ENCODE measurements at regions not wholly inside any gene's neighbourhood (a gene's known extent, or its start where the extent isn't known, plus 50 kb on each side); places are given as distances from the start of the nearest gene placed in this dataset.

GRCh38 chr5:4130819-4131218 lies 535.2 kb downstream of the IRX1 start:
- no peak for TF ChIP-seq GATA2 (IDR thresholded peaks at IDR 0.05; ENCODE audit: low read depth, low read length)
- TF ChIP-seq GATA3 (IDR thresholded peaks at IDR 0.05; ENCODE audit: low read depth, low read length) = no peak

GRCh38 chr5:4137781-4138180 lies 542.1 kb downstream of the IRX1 start:
- TF ChIP-seq GATA3 (IDR thresholded peaks at IDR 0.05; ENCODE audit: low read depth, low read length) (no peak), GATA2 (IDR thresholded peaks at IDR 0.05; ENCODE audit: low read depth, low read length) (no peak)

- TF ChIP-seq GATA3 (IDR thresholded peaks at IDR 0.05; ENCODE audit: low read depth, low read length) = no peak
- no peak for TF ChIP-seq GATA2 (IDR thresholded peaks at IDR 0.05; ENCODE audit: low read depth, low read length)
Observed at GRCh38 chr5:4142842-4143241, 547.2 kb downstream of the IRX1 start.

- TF ChIP-seq GATA3 (IDR thresholded peaks at IDR 0.05; ENCODE audit: low read depth, low read length) (no peak), GATA2 (IDR thresholded peaks at IDR 0.05; ENCODE audit: low read depth, low read length) (no peak)
Observed at GRCh38 chr5:4144411-4145007, 548.9 kb downstream of the IRX1 start.

- TF ChIP-seq GATA3 (IDR thresholded peaks at IDR 0.05; ENCODE audit: low read depth, low read length) (no peak), GATA2 (IDR thresholded peaks at IDR 0.05; ENCODE audit: low read depth, low read length) (no peak)
Observed at GRCh38 chr5:4145511-4145910, 549.9 kb downstream of the IRX1 start.

GRCh38 chr5:4148009-4148408 lies 552.4 kb downstream of the IRX1 start:
- TF ChIP-seq GATA3 (IDR thresholded peaks at IDR 0.05; ENCODE audit: low read depth, low read length) (no peak), GATA2 (IDR thresholded peaks at IDR 0.05; ENCODE audit: low read depth, low read length) (no peak)

- TF ChIP-seq GATA2 (IDR thresholded peaks at IDR 0.05; ENCODE audit: low read depth, low read length) (no peak), GATA3 (IDR thresholded peaks at IDR 0.05; ENCODE audit: low read depth, low read length) (no peak)
Observed at GRCh38 chr5:4150067-4150466, 554.4 kb downstream of the IRX1 start.

GRCh38 chr5:4156153-4156552 lies 560.5 kb downstream of the IRX1 start:
- TF ChIP-seq GATA2 (IDR thresholded peaks at IDR 0.05; ENCODE audit: low read depth, low read length) = no peak
- no peak for TF ChIP-seq GATA3 (IDR thresholded peaks at IDR 0.05; ENCODE audit: low read depth, low read length)

- TF ChIP-seq GATA3 (IDR thresholded peaks at IDR 0.05; ENCODE audit: low read depth, low read length) (no peak), GATA2 (IDR thresholded peaks at IDR 0.05; ENCODE audit: low read depth, low read length) (no peak)
Observed at GRCh38 chr5:4156889-4157288, 561.3 kb downstream of the IRX1 start.

GRCh38 chr5:4158750-4159447 lies 563.3 kb downstream of the IRX1 start:
- TF ChIP-seq GATA3 (IDR thresholded peaks at IDR 0.05; ENCODE audit: low read depth, low read length) (no peak), GATA2 (IDR thresholded peaks at IDR 0.05; ENCODE audit: low read depth, low read length) (no peak)

GRCh38 chr5:4159681-4160080 lies 564.0 kb downstream of the IRX1 start:
- TF ChIP-seq GATA2 (IDR thresholded peaks at IDR 0.05; ENCODE audit: low read depth, low read length) = no peak
- no peak for TF ChIP-seq GATA3 (IDR thresholded peaks at IDR 0.05; ENCODE audit: low read depth, low read length)

GRCh38 chr5:4164167-4164566 lies 568.5 kb downstream of the IRX1 start:
- TF ChIP-seq GATA3 (IDR thresholded peaks at IDR 0.05; ENCODE audit: low read depth, low read length) (no peak), GATA2 (IDR thresholded peaks at IDR 0.05; ENCODE audit: low read depth, low read length) (no peak)

- TF ChIP-seq GATA2 (IDR thresholded peaks at IDR 0.05; ENCODE audit: low read depth, low read length) (no peak), GATA3 (IDR thresholded peaks at IDR 0.05; ENCODE audit: low read depth, low read length) (no peak)
Observed at GRCh38 chr5:4180703-4181102, 585.1 kb downstream of the IRX1 start.

- TF ChIP-seq GATA2 (IDR thresholded peaks at IDR 0.05; ENCODE audit: low read depth, low read length) (no peak), GATA3 (IDR thresholded peaks at IDR 0.05; ENCODE audit: low read depth, low read length) (no peak)
Observed at GRCh38 chr5:4182144-4182543, 586.5 kb downstream of the IRX1 start.

- TF ChIP-seq GATA2 (IDR thresholded peaks at IDR 0.05; ENCODE audit: low read depth, low read length) (no peak), GATA3 (IDR thresholded peaks at IDR 0.05; ENCODE audit: low read depth, low read length) (no peak)
Observed at GRCh38 chr5:4185127-4185526, 589.5 kb downstream of the IRX1 start.
